SK-N-SH (cell line): ENCODE measurements at regions not wholly inside any gene's neighbourhood (a gene's known extent, or its start where the extent isn't known, plus 50 kb on each side); places are given as distances from the start of the nearest gene placed in this dataset.

Experiments used
- EZH2phosphoT487 ChIP-seq: fragments of 200-600 bp; sonication (generic); IDR thresholded peaks from 2 replicates; pipeline ENCODE4 v1.6.1; 2017; ENCODE audit warnings: low read depth, mixed run types, mild to moderate bottlenecking, antibody characterized with exemption, moderate library complexity, borderline replicate concordance
- FOXJ3 ChIP-seq: sonication (generic); formaldehyde crosslinking; IDR thresholded peaks from 2 replicates; pipeline ENCODE4 v1.5.1; 2020; ENCODE audit warnings: mild to moderate bottlenecking, missing genetic modification reagents
- MXI1 ChIP-seq: IDR thresholded peaks from 2 replicates; pipeline ENCODE4 v1.6.1; 2012; ENCODE audit warnings: mild to moderate bottlenecking, low read depth, low read length, improper control_type of control experiment
- RAD21 ChIP-seq: IDR thresholded peaks from 2 replicates; pipeline ENCODE4 v1.6.1; 2012; ENCODE audit warnings: mild to moderate bottlenecking, low read length
- RCOR1 ChIP-seq: fragments of 150-350 bp; IDR thresholded peaks from 2 replicates; pipeline ENCODE4 v1.6.1; 2017; ENCODE audit warnings: antibody characterized with exemption, low read length
- RFX5 ChIP-seq: IDR thresholded peaks from 2 replicates; pipeline ENCODE4 v1.6.1; 2012; ENCODE audit warnings: mild to moderate bottlenecking, improper control_type of control experiment, low read length
- RXRA ChIP-seq: IDR thresholded peaks from 2 replicates; pipeline ENCODE4 v1.4.0; 2012; ENCODE audit warnings: low read depth, mild to moderate bottlenecking, borderline replicate concordance
- TF ChIP-seq, protein P1 (sequence below): fragments of 200-600 bp; sonication (generic); IDR thresholded peaks from 2 replicates; pipeline ENCODE4 v1.6.1; 2017; ENCODE audit warnings: antibody characterized with exemption, mild to moderate bottlenecking, moderate library complexity
- TF ChIP-seq, protein P2 (sequence below): IDR thresholded peaks from 2 replicates; pipeline ENCODE4 v1.6.1; 2012; ENCODE audit warnings: mild to moderate bottlenecking, low read depth, low read length, moderate library complexity
- TF ChIP-seq, protein P3 (sequence below): fragments of 150-350 bp; IDR thresholded peaks from 2 replicates; pipeline ENCODE4 v1.6.1; 2017; ENCODE audit warnings: antibody characterized with exemption, low read length, low read depth, borderline replicate concordance
- TF ChIP-seq, protein P4 (sequence below): IDR thresholded peaks from 2 replicates; pipeline ENCODE4; 2012

DNA sequence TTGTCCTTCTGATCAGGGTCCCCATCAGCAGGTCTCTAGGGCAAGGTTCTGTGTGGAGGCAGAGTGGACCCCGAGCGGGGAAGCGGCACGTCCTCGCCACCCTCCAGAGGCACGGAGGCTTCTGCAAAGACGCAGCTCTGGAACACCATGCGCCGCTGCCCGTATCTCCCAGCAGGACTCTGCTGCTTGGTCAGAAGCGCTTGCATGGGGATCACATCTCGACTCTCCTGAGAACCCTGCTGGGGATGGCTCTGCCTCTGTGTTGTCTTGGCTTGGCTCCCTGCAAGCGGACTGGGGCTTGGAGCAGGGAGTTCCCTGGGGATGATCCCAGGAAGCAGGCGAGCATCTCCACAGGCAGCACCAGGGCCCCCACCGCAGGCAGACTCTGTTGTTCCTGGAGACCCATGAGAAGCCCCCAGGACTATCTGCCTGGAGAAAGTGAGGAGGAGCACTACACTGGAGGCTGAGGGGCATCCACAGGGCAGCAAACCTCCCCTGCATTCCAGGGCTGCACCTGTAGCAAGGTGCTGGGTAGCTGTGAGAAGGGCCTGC lies 520.5 kb downstream of the GLRX3 start:
- TF ChIP-seq FOXJ3 (no peak), EZH2phosphoT487 (no peak), RFX5 (no peak), RAD21 (no peak), RXRA (no peak), MXI1 (no peak), RCOR1 (no peak)
- TF ChIP-seq, protein P1, sequence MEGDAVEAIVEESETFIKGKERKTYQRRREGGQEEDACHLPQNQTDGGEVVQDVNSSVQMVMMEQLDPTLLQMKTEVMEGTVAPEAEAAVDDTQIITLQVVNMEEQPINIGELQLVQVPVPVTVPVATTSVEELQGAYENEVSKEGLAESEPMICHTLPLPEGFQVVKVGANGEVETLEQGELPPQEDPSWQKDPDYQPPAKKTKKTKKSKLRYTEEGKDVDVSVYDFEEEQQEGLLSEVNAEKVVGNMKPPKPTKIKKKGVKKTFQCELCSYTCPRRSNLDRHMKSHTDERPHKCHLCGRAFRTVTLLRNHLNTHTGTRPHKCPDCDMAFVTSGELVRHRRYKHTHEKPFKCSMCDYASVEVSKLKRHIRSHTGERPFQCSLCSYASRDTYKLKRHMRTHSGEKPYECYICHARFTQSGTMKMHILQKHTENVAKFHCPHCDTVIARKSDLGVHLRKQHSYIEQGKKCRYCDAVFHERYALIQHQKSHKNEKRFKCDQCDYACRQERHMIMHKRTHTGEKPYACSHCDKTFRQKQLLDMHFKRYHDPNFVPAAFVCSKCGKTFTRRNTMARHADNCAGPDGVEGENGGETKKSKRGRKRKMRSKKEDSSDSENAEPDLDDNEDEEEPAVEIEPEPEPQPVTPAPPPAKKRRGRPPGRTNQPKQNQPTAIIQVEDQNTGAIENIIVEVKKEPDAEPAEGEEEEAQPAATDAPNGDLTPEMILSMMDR: no peak
- TF ChIP-seq, protein P2, sequence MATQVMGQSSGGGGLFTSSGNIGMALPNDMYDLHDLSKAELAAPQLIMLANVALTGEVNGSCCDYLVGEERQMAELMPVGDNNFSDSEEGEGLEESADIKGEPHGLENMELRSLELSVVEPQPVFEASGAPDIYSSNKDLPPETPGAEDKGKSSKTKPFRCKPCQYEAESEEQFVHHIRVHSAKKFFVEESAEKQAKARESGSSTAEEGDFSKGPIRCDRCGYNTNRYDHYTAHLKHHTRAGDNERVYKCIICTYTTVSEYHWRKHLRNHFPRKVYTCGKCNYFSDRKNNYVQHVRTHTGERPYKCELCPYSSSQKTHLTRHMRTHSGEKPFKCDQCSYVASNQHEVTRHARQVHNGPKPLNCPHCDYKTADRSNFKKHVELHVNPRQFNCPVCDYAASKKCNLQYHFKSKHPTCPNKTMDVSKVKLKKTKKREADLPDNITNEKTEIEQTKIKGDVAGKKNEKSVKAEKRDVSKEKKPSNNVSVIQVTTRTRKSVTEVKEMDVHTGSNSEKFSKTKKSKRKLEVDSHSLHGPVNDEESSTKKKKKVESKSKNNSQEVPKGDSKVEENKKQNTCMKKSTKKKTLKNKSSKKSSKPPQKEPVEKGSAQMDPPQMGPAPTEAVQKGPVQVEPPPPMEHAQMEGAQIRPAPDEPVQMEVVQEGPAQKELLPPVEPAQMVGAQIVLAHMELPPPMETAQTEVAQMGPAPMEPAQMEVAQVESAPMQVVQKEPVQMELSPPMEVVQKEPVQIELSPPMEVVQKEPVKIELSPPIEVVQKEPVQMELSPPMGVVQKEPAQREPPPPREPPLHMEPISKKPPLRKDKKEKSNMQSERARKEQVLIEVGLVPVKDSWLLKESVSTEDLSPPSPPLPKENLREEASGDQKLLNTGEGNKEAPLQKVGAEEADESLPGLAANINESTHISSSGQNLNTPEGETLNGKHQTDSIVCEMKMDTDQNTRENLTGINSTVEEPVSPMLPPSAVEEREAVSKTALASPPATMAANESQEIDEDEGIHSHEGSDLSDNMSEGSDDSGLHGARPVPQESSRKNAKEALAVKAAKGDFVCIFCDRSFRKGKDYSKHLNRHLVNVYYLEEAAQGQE: no peak
- TF ChIP-seq, protein P3, sequence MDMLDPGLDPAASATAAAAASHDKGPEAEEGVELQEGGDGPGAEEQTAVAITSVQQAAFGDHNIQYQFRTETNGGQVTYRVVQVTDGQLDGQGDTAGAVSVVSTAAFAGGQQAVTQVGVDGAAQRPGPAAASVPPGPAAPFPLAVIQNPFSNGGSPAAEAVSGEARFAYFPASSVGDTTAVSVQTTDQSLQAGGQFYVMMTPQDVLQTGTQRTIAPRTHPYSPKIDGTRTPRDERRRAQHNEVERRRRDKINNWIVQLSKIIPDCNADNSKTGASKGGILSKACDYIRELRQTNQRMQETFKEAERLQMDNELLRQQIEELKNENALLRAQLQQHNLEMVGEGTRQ: no peak
- TF ChIP-seq, protein P4, sequence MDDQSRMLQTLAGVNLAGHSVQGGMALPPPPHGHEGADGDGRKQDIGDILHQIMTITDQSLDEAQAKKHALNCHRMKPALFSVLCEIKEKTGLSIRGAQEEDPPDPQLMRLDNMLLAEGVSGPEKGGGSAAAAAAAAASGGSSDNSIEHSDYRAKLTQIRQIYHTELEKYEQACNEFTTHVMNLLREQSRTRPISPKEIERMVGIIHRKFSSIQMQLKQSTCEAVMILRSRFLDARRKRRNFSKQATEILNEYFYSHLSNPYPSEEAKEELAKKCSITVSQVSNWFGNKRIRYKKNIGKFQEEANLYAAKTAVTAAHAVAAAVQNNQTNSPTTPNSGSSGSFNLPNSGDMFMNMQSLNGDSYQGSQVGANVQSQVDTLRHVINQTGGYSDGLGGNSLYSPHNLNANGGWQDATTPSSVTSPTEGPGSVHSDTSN: no peak
